Endothelial cell of hepatic sinusoid (primary cell): ENCODE measurements at regions not wholly inside any gene's neighbourhood (a gene's known extent, or its start where the extent isn't known, plus 50 kb on each side); places are given as distances from the start of the nearest gene placed in this dataset.
"Not testable (repeated sequence)": the region's sequence is repeated elsewhere in the genome, so short reads cannot be mapped to it uniquely, and the experiment has no call there.

Experiments used
- in situ Hi-C: cut with HindIII; loops from 2 replicates; pipeline ENCODE4 v1.10.0; 2017; ENCODE audit warnings: low sequenced_read_pairs

GRCh38 chr13:85610024-85610423, 189.2 kb downstream of the SLITRK6 start:
- in situ Hi-C loops = no loop called here

GRCh38 chr13:85608255-85608829, 190.9 kb downstream of the SLITRK6 start:
- in situ Hi-C loops = no loop called here

- in situ Hi-C loops = no loop called here
These were observed 195.5 kb downstream of the SLITRK6 start for GRCh38 chr13:85603735-85604134.

GRCh38 chr13:85601526-85601925, 197.7 kb downstream of the SLITRK6 start:
- in situ Hi-C loops = no loop called here

GRCh38 chr13:85597790-85598500, 201.3 kb downstream of the SLITRK6 start:
- in situ Hi-C loops = no loop called here

- in situ Hi-C loops = no loop called here
These were observed 207.0 kb downstream of the SLITRK6 start for GRCh38 chr13:85592211-85592610.

- in situ Hi-C loops = no loop called here
These were observed 208.8 kb downstream of the SLITRK6 start for GRCh38 chr13:85590231-85590931.

- in situ Hi-C loops = no loop called here
These were observed 210.2 kb downstream of the SLITRK6 start for GRCh38 chr13:85589021-85589420.

GRCh38 chr13:85588359-85588758, 210.9 kb downstream of the SLITRK6 start:
- in situ Hi-C loops = no loop called here

GRCh38 chr13:85586856-85587255, 212.4 kb downstream of the SLITRK6 start:
- in situ Hi-C loops = no loop called here

- in situ Hi-C loops = no loop called here
These were observed 212.8 kb downstream of the SLITRK6 start for GRCh38 chr13:85586422-85586831.

- in situ Hi-C loops = no loop called here
These were observed 216.3 kb downstream of the SLITRK6 start for GRCh38 chr13:85582890-85583289.

GRCh38 chr13:85575110-85575509, 224.1 kb downstream of the SLITRK6 start:
- in situ Hi-C loops = no loop called here

- in situ Hi-C loops = no loop called here
These were observed 231.3 kb downstream of the SLITRK6 start for GRCh38 chr13:85567909-85568308.

- in situ Hi-C loops = no loop called here
These were observed 233.6 kb downstream of the SLITRK6 start for GRCh38 chr13:85565652-85566051.

- in situ Hi-C loops = no loop called here
These were observed 234.6 kb downstream of the SLITRK6 start for GRCh38 chr13:85564598-85564997.

- in situ Hi-C loops = no loop called here
These were observed 236.9 kb downstream of the SLITRK6 start for GRCh38 chr13:85562282-85562681.

GRCh38 chr13:85557691-85558467, 241.3 kb downstream of the SLITRK6 start:
- in situ Hi-C loops = no loop called here

GRCh38 chr13:85551012-85551411, 248.2 kb downstream of the SLITRK6 start:
- in situ Hi-C loops = no loop called here

GRCh38 chr13:85549819-85550218, 249.4 kb downstream of the SLITRK6 start:
- in situ Hi-C loops = no loop called here

- in situ Hi-C loops = not testable (repeated sequence)
These were observed 250.4 kb downstream of the SLITRK6 start for GRCh38 chr13:85548845-85549244.
